HG03139 (cell line): ENCODE measurements at regions not wholly inside any gene's neighbourhood (a gene's known extent, or its start where the extent isn't known, plus 50 kb on each side); places are given as distances from the start of the nearest gene placed in this dataset.

Experiments
- ATAC-seq: cut with Tn5 transposase; IDR thresholded peaks from one replicate; pipeline ENCODE4 v1.9.1; 2021; ENCODE audit not compliant: unreplicated experiment

DNA sequence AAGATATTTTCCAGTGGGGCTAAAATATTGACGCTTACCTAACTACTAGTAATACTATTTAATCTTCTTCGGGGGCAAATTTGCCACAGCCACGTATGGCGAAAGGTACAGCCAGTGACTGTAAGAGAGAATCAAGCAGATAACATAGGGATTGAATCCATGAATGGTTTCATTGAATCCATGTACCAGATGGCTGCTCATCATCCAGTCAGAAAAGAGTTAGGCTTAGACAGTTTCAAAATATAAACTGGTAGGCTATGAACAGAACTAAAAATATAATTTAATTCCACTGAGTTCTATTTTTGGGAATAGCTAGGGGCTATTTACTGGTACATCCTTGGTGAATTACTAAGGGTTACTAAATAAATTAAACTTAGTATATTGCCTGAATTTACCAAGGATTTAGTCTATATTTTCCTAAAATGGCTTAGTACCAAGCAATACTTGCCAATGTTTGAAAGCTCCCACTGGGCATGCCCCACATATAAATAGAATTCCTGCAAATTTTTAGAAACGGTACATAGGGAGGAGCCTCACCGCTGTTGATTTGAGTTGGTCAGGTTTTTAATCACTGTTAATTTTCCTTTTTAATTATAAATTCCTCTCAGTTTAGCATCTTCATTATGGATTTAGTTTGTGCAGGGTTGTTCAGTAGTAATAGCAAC is 55.8 kb upstream of the VLDLR start:
- ATAC-seq: no peak

GRCh38 chr9:2567922-2568321 is 53.7 kb upstream of the VLDLR start:
- ATAC-seq: no peak

GRCh38 chr9:2568689-2569088 is 52.9 kb upstream of the VLDLR start:
- no peak for ATAC-seq

DNA sequence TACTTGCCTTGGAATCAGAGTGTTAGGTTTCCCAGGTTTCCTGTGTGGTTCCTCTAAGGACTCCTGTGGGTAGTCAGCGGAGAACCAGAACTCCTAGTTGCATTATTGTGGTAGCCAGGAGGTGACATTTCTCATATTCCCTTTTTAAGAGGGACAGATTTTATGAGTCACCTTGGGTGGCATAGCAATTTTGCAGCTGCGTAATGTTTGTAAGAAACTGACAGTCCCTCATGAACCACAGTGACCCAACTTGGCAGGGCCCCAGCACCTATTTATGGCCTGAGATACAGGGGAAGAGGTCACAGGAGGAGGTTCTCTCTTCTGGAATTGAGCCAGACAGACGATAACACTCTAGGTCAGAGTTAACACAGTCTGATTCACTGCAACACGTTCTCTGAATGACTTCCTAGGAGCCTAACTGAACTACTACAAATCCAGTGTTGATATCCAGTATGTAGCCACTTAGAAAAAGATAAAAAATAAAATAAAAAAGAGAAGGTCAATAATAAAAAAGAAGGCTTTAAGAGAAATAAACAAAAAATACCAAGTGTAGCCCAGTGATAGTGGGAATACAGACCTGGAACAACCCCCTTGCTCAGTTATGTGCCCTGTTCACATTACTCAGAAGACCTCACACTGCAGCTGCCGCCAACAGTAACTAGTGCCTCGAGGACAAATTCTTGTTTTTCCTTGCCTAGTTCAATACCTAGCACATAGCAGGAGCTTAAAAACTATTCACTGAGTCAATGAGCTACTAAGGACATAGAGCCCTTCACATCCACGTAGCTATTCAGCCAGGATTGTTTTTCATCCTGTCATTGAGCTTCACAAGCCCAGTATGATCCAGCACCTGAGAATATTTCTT is 50.7 kb upstream of the VLDLR start:
- peak; percentile 69 for ATAC-seq
